HG03342 (cell line): ENCODE measurements at regions not wholly inside any gene's neighbourhood (a gene's known extent, or its start where the extent isn't known, plus 50 kb on each side); places are given as distances from the start of the nearest gene placed in this dataset.

Source experiments
- ATAC-seq: cut with Tn5 transposase; IDR thresholded peaks from one replicate; pipeline ENCODE4 v1.9.1; 2021; ENCODE audit warnings: mild to moderate bottlenecking, moderate library complexity; ENCODE audit not compliant: unreplicated experiment

- ATAC-seq = no peak
These were observed 92.8 kb downstream of the HNRNPLL start for GRCh38 chr2:38509947-38510326.

GRCh38 chr2:38509314-38509946 lies 93.3 kb downstream of the HNRNPLL start:
- ATAC-seq = no peak

GRCh38 chr2:38508311-38509039 lies 94.3 kb downstream of the HNRNPLL start:
- peak; percentile 83 for ATAC-seq

- ATAC-seq = no peak
These were observed 95.0 kb downstream of the HNRNPLL start for GRCh38 chr2:38507712-38508111.

GRCh38 chr2:38505779-38506178 lies 96.9 kb downstream of the HNRNPLL start:
- no peak for ATAC-seq

GRCh38 chr2:38504169-38504568 lies 98.6 kb downstream of the HNRNPLL start:
- no peak for ATAC-seq

GRCh38 chr2:38502107-38502506 lies 100.6 kb downstream of the HNRNPLL start:
- ATAC-seq = no peak

GRCh38 chr2:38500283-38500634 lies 102.5 kb downstream of the HNRNPLL start:
- ATAC-seq = no peak

GRCh38 chr2:38499548-38500282 lies 103.0 kb downstream of the HNRNPLL start:
- no peak for ATAC-seq

- ATAC-seq = no peak
These were observed 104.7 kb downstream of the HNRNPLL start for GRCh38 chr2:38498045-38498481.

GRCh38 chr2:38497670-38498037 lies 105.1 kb downstream of the HNRNPLL start:
- no peak for ATAC-seq

GRCh38 chr2:38496927-38497669 lies 105.6 kb downstream of the HNRNPLL start:
- no peak for ATAC-seq

GRCh38 chr2:38495880-38496279 lies 106.8 kb downstream of the HNRNPLL start:
- no peak for ATAC-seq

- ATAC-seq = no peak
These were observed 108.3 kb downstream of the HNRNPLL start for GRCh38 chr2:38494394-38494793.

GRCh38 chr2:38492042-38492615 lies 110.6 kb downstream of the HNRNPLL start:
- no peak for ATAC-seq

GRCh38 chr2:38491436-38491835 lies 111.3 kb downstream of the HNRNPLL start:
- ATAC-seq = no peak

- ATAC-seq = no peak
These were observed 112.8 kb upstream of the ATL2 start for GRCh38 chr2:38489846-38490245.

GRCh38 chr2:38487852-38488251 lies 110.8 kb upstream of the ATL2 start:
- ATAC-seq = no peak

GRCh38 chr2:38486213-38487026 lies 109.3 kb upstream of the ATL2 start:
- ATAC-seq = no peak

- peak; percentile 95 for ATAC-seq
These were observed 108.7 kb upstream of the ATL2 start for GRCh38 chr2:38485734-38486133.
